SK-N-SH treated with all-trans-retinoic acid at 6 μM for 48 hours (cell line): ENCODE measurements at regions not wholly inside any gene's neighbourhood (a gene's known extent, or its start where the extent isn't known, plus 50 kb on each side); places are given as distances from the start of the nearest gene placed in this dataset.

Experiments
- ARNTL ChIP-seq: fragments of 450-650 bp; formaldehyde crosslinking; IDR thresholded peaks from 2 replicates; pipeline ENCODE4 v1.5.0; 2020; ENCODE audit warnings: low read depth, mild to moderate bottlenecking, moderate library complexity, borderline replicate concordance
- BACH2 ChIP-seq: fragments of 250-450 bp; sonication (Bioruptor Pico); IDR thresholded peaks from 2 replicates; pipeline ENCODE4 v1.9.0; 2021; ENCODE audit warnings: mild to moderate bottlenecking, borderline replicate concordance
- CSRNP3 ChIP-seq: fragments of 250-450 bp; sonication (Bioruptor Pico); IDR thresholded peaks from 2 replicates; pipeline ENCODE4 v1.5.1; 2021; ENCODE audit warnings: mild to moderate bottlenecking, moderate library complexity
- GLIS3 ChIP-seq: fragments of 250-450 bp; sonication (Bioruptor Pico); IDR thresholded peaks from 2 replicates; pipeline ENCODE4 v1.5.0; 2020; ENCODE audit warnings: mild to moderate bottlenecking, moderate library complexity
- ISL1 ChIP-seq: fragments of 250-450 bp; sonication (Bioruptor Pico); IDR thresholded peaks from 2 replicates; pipeline ENCODE4 v2.1.2; 2022; ENCODE audit warnings: mild to moderate bottlenecking, moderate library complexity
- PATZ1 ChIP-seq: fragments of 250-450 bp; sonication (Bioruptor Pico); IDR thresholded peaks from 2 replicates; pipeline ENCODE4 v1.8.0; 2020; ENCODE audit warnings: mild to moderate bottlenecking, moderate library complexity, borderline replicate concordance
- POU6F1 ChIP-seq: fragments of 250-450 bp; sonication (Bioruptor Pico); IDR thresholded peaks from 2 replicates; pipeline ENCODE4 v1.8.0; 2021; ENCODE audit warnings: low read depth, mild to moderate bottlenecking, moderate library complexity, borderline replicate concordance
- SNAI2 ChIP-seq: fragments of 250-450 bp; sonication (Bioruptor Pico); IDR thresholded peaks from 2 replicates; pipeline ENCODE4 v1.5.0; 2020; ENCODE audit warnings: mild to moderate bottlenecking, moderate library complexity
- TCF4 ChIP-seq: fragments of 250-450 bp; sonication (Bioruptor Pico); IDR thresholded peaks from 2 replicates; pipeline ENCODE4 v1.8.0; 2021; ENCODE audit warnings: mild to moderate bottlenecking, moderate library complexity, borderline replicate concordance
- TSHZ2 ChIP-seq: fragments of 250-450 bp; sonication (Bioruptor Pico); IDR thresholded peaks from 2 replicates; pipeline ENCODE4 v1.5.0; 2020; ENCODE audit warnings: mild to moderate bottlenecking, moderate library complexity
- ZFP30 ChIP-seq: fragments of 450-650 bp; formaldehyde crosslinking; IDR thresholded peaks from 2 replicates; pipeline ENCODE4 v1.5.0; 2022; ENCODE audit warnings: mild to moderate bottlenecking, moderate library complexity

GRCh38 chr6:125498606-125499005 is 196.8 kb upstream of the HDDC2 start:
- TF ChIP-seq PATZ1 (CRISPR knock-in tag) (no peak), ARNTL (CRISPR knock-in tag) (no peak), CSRNP3 (CRISPR knock-in tag) (no peak), ZFP30 (no peak), TCF4 (CRISPR knock-in tag) (no peak), ISL1 (no peak), SNAI2 (CRISPR knock-in tag) (no peak), GLIS3 (no peak), BACH2 (no peak), TSHZ2 (CRISPR knock-in tag) (no peak), POU6F1 (CRISPR knock-in tag) (no peak)
